Natural killer cell (primary cell): ENCODE measurements at regions not wholly inside any gene's neighbourhood (a gene's known extent, or its start where the extent isn't known, plus 50 kb on each side); places are given as distances from the start of the nearest gene placed in this dataset.
"Not testable (repeated sequence)": the region's sequence is repeated elsewhere in the genome, so short reads cannot be mapped to it uniquely, and the experiment has no call there.

Experiments
- ATAC-seq, 3 donors: fragments of 150-1000 bp in 2 of 3; fragments of 200-7000 bp in 1 of 3; cut with Tn5 transposase; 1 replicate in 1 of 3; 2 replicates in 2 of 3; pipeline ENCODE4 v1.10.0; 2021; ENCODE audit warnings: mild to moderate bottlenecking in 2 of 3, moderate library complexity in 2 of 3
- DNase-seq, 2 donors: peaks; one replicate each; pipeline versions ENCODE4 v3.0.0 to v3.0.0-alpha.2; 2013 to 2021; ENCODE audit warnings: mixed read lengths in 1 of 2
- H3K27ac ChIP-seq: one replicate; pipeline ENCODE4 v1.5.1; 2013; ENCODE audit warnings: mild to moderate bottlenecking, low read length
- H3K27me3 ChIP-seq: one replicate; pipeline ENCODE4 v1.6.1; 2013; ENCODE audit warnings: low read length; ENCODE audit not compliant: control insufficient read depth, insufficient read depth
- H3K36me3 ChIP-seq: one replicate; pipeline ENCODE4 v1.6.1; 2013; ENCODE audit warnings: low read length; ENCODE audit not compliant: control insufficient read depth, insufficient read depth
- H3K4me1 ChIP-seq: one replicate; pipeline ENCODE4 v1.6.1; 2013; ENCODE audit warnings: low read length; ENCODE audit not compliant: control insufficient read depth, insufficient read depth
- H3K4me3 ChIP-seq: one replicate; pipeline ENCODE4 v1.5.1; 2013; ENCODE audit warnings: low read length
- H3K9me3 ChIP-seq: one replicate; pipeline ENCODE4 v1.6.1; 2013; ENCODE audit warnings: low read length; ENCODE audit not compliant: control insufficient read depth, insufficient read depth
- H3K27ac Mint-ChIP-seq, 2 donors: one replicate each; pipeline ENCODE4 v1.8.0; 2022; ENCODE audit warnings: mild to moderate bottlenecking in 2 of 2, mixed read lengths in 2 of 2, moderate library complexity in 1 of 2
- H3K27me3 Mint-ChIP-seq, 2 donors: one replicate each; pipeline ENCODE4 v1.8.0; 2022; ENCODE audit warnings: low read depth in 2 of 2, mixed read lengths in 2 of 2
- H3K36me3 Mint-ChIP-seq: one replicate; pipeline ENCODE4 v1.8.0; 2022; ENCODE audit warnings: mixed read lengths
- H3K4me1 Mint-ChIP-seq, 2 donors: one replicate each; pipeline ENCODE4 v1.8.0; 2022; ENCODE audit warnings: mixed read lengths in 2 of 2
- H3K4me3 Mint-ChIP-seq: one replicate; pipeline ENCODE4 v1.8.0; 2022; ENCODE audit warnings: mild to moderate bottlenecking, moderate library complexity, mixed read lengths
- H3K9me3 Mint-ChIP-seq, 2 donors: one replicate each; pipeline ENCODE4 v1.8.0; 2022; ENCODE audit warnings: mixed read lengths in 2 of 2
- CTCF ChIP-seq: fragments of 200-600 bp; IDR thresholded peaks from one replicate; pipeline ENCODE4 v1.8.0; 2022; ENCODE audit warnings: antibody characterized with exemption
- WGBS: methylation state at CpG from one replicate; pipeline ENCODE4 v1.1.7; 2013; ENCODE audit warnings: missing lambda C conversion rate; ENCODE audit not compliant: insufficient coverage; 5-methylcytosine and 5-hydroxymethylcytosine counted together
- intact Hi-C: fragments of 100-400 bp; cut with micrococcal nuclease; formaldehyde crosslinking; loops from one replicate; pipeline ENCODE4 v1.14.2; 2022

GRCh38 chr3:137693791-137694190, 70.3 kb upstream of the SOX14 start:
- no peaks in the 10 kb centered on the region for H3K36me3 Mint-ChIP-seq
- Histone ChIP-seq H3K27ac (no peak overlapping the region), H3K9me3 (no peaks in the 10 kb centered on the region), H3K27me3 (no peaks in the 10 kb centered on the region), H3K4me1 (no peaks in the 10 kb centered on the region), H3K36me3 (no peaks in the 10 kb centered on the region), H3K4me3 (no peak overlapping the region)
- no peaks in the 10 kb centered on the region for H3K27me3 Mint-ChIP-seq
- no peak for TF ChIP-seq CTCF
- intact Hi-C loops: no loop called here
- DNase-seq (no peak), ATAC-seq (no peak)
- H3K4me1 Mint-ChIP-seq: no peaks in the 10 kb centered on the region
- WGBS: no CpG with 5 or more reads among the region's 2 CpGs
- H3K27ac Mint-ChIP-seq: no peak overlapping the region
- H3K9me3 Mint-ChIP-seq: peaks cover 4 to 10% of the 10 kb centered on the region in 2 donors
- no peak overlapping the region for H3K4me3 Mint-ChIP-seq

- Mint-ChIP-seq H3K4me3 (no peak overlapping the region), H3K27me3 (no peaks in the 10 kb centered on the region), H3K9me3 (peaks cover 7 to 10% of the 10 kb centered on the region in 2 donors), H3K27ac (no peak overlapping the region), H3K4me1 (no peaks in the 10 kb centered on the region), H3K36me3 (no peaks in the 10 kb centered on the region)
- intact Hi-C loops: no loop called here
- DNase-seq: no peak
- Histone ChIP-seq H3K4me3 (no peak overlapping the region), H3K4me1 (no peaks in the 10 kb centered on the region), H3K27ac (no peak overlapping the region), H3K9me3 (no peaks in the 10 kb centered on the region), H3K36me3 (no peaks in the 10 kb centered on the region), H3K27me3 (no peaks in the 10 kb centered on the region)
- ATAC-seq: no peak
- WGBS: 63% methylated on average over 6 of the region's 6 CpGs
- no peak for TF ChIP-seq CTCF
Observed at GRCh38 chr3:137694836-137695235, 69.3 kb upstream of the SOX14 start.

- Histone ChIP-seq H3K36me3 (no peaks in the 10 kb centered on the region), H3K27ac (no peak overlapping the region), H3K4me3 (no peak overlapping the region), H3K4me1 (no peaks in the 10 kb centered on the region), H3K9me3 (no peaks in the 10 kb centered on the region), H3K27me3 (no peaks in the 10 kb centered on the region)
- intact Hi-C loops: no loop called here
- WGBS: 66% methylated on average over 6 of the region's 6 CpGs
- ATAC-seq: no peak
- no peak for DNase-seq
- H3K27ac Mint-ChIP-seq: no peak overlapping the region
- no peak for TF ChIP-seq CTCF
- H3K36me3 Mint-ChIP-seq: no peaks in the 10 kb centered on the region
- no peaks in the 10 kb centered on the region for H3K4me1 Mint-ChIP-seq
- H3K27me3 Mint-ChIP-seq: no peaks in the 10 kb centered on the region
- peaks cover 7 to 10% of the 10 kb centered on the region in 2 donors for H3K9me3 Mint-ChIP-seq
- no peak overlapping the region for H3K4me3 Mint-ChIP-seq
Observed at GRCh38 chr3:137695351-137695750, 68.8 kb upstream of the SOX14 start.

GRCh38 chr3:137709011-137709601, 55.0 kb upstream of the SOX14 start:
- H3K9me3 Mint-ChIP-seq: peaks cover 5 to 8% of the 10 kb centered on the region in 2 donors
- TF ChIP-seq CTCF: no peak
- no peaks in the 10 kb centered on the region for H3K4me1 ChIP-seq

GRCh38 chr3:137713965-137714364, 50.1 kb upstream of the SOX14 start:
- intact Hi-C loops, H3K4me3 ChIP-seq, H3K4me3 Mint-ChIP-seq, H3K4me1 ChIP-seq, DNase-seq, H3K9me3 ChIP-seq, ATAC-seq, H3K4me1 Mint-ChIP-seq, H3K27me3 ChIP-seq, H3K36me3 Mint-ChIP-seq, H3K27me3 Mint-ChIP-seq, H3K27ac ChIP-seq, H3K36me3 ChIP-seq, H3K27ac Mint-ChIP-seq: not testable (repeated sequence)
- 77% methylated on average over 6 of the region's 6 CpGs for WGBS
- H3K9me3 Mint-ChIP-seq: peaks cover 11% of the 10 kb centered on the region in 2 donors

More at GRCh38 chr3:137709011-137709601, 55.0 kb upstream of the SOX14 start:
- Histone ChIP-seq H3K27me3 (no peaks in the 10 kb centered on the region), H3K9me3 (no peaks in the 10 kb centered on the region), H3K36me3 (no peaks in the 10 kb centered on the region), H3K4me3 (no peak overlapping the region), H3K27ac (no peak overlapping the region)
- Mint-ChIP-seq H3K27me3 (no peaks in the 10 kb centered on the region), H3K27ac (no peak overlapping the region), H3K4me3 (no peak overlapping the region), H3K4me1 (no peaks in the 10 kb centered on the region), H3K36me3 (no peaks in the 10 kb centered on the region)
- intact Hi-C loops: no loop called here
- ATAC-seq: no peak
- DNase-seq: no peak
- 8% methylated on average over 1 of the region's 3 CpGs for WGBS
